ENCODE measurements at regions not wholly inside any gene's neighbourhood (a gene's known extent, or its start where the extent isn't known, plus 50 kb on each side); places are given as distances from the start of the nearest gene placed in this dataset.

DNA sequence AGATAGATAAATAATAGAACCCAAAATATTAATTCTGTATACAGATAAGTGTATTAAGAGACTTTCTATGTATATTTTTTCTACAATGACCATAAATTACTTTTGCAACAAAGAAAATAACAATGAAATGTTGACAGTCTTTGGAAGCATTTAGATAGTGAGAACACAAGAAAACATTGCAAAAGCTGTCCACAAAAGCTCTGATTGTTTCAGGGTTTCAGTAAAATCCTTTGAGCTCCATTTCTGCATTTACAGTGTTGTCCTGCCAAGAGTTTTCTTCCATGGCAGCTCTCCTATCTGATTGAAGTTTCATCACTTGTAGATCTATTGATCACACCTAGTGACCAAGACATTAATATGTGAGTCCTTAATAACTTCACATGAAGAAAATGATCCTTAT is 321.8 kb downstream of the GPR37 start:
- Histone ChIP-seq H3K36me3 (ENCODE audit: insufficient read depth, low read length) (no peaks in the 10 kb centered on the region), H4K20me1 (ENCODE audit: insufficient read depth, low read length) (no peaks in the 10 kb centered on the region), H3K4me1 (ENCODE audit: insufficient read depth, low read length, severe bottlenecking) (no peaks in the 10 kb centered on the region), H3K4me3 (ENCODE audit: low read depth, low read length, poor library complexity, severe bottlenecking) (no peak overlapping the region), H2AFZ (ENCODE audit: low read length) (no peak overlapping the region), H3K9ac (ENCODE audit: low read length) (no peak overlapping the region), H3K27me3 (ENCODE audit: insufficient read depth, low read length) (no peaks in the 10 kb centered on the region), H3K4me2 (ENCODE audit: low read length) (no peak overlapping the region), H3K9me2 (ENCODE audit: low read depth, low read length) (no peaks in the 10 kb centered on the region), H3K79me2 (ENCODE audit: insufficient read depth, low read length) (no peaks in the 10 kb centered on the region), H3K27ac (ENCODE audit: low read depth, low read length, poor library complexity, severe bottlenecking) (no peak overlapping the region), H3F3A (ENCODE audit: insufficient read depth, low read length) (no peaks in the 10 kb centered on the region), H3K9me3 (ENCODE audit: low read length) (no peaks in the 10 kb centered on the region)
- no peak for TF ChIP-seq EZH2 (IDR thresholded peaks at IDR 0.05; ENCODE audit: borderline replicate concordance, low read length)
- TF ChIP-seq CTCF (IDR thresholded peaks at IDR 0.05; ENCODE audit: low read length): no peak

- H3K79me2 ChIP-seq (ENCODE audit: insufficient read depth, low read length): no peaks in the 10 kb centered on the region
- no peak overlapping the region for H3K4me2 ChIP-seq (ENCODE audit: low read length)
- no peaks in the 10 kb centered on the region for H3K36me3 ChIP-seq (ENCODE audit: insufficient read depth, low read length)
- no peaks in the 10 kb centered on the region for H4K20me1 ChIP-seq (ENCODE audit: insufficient read depth, low read length)
- H3K9me2 ChIP-seq (ENCODE audit: low read depth, low read length): no peaks in the 10 kb centered on the region
- no peaks in the 10 kb centered on the region for H3K9me3 ChIP-seq (ENCODE audit: low read length)
- no peaks in the 10 kb centered on the region for H3K27me3 ChIP-seq (ENCODE audit: insufficient read depth, low read length)
- TF ChIP-seq EZH2 (IDR thresholded peaks at IDR 0.05; ENCODE audit: borderline replicate concordance, low read length): no peak
- no peak for TF ChIP-seq CTCF (IDR thresholded peaks at IDR 0.05; ENCODE audit: low read length)
- no peaks in the 10 kb centered on the region for H3F3A ChIP-seq (ENCODE audit: insufficient read depth, low read length)
- no peak overlapping the region for H3K9ac ChIP-seq (ENCODE audit: low read length)
- no peak overlapping the region for H3K4me3 ChIP-seq (ENCODE audit: low read depth, low read length, poor library complexity, severe bottlenecking)
- no peaks in the 10 kb centered on the region for H3K4me1 ChIP-seq (ENCODE audit: insufficient read depth, low read length, severe bottlenecking)
- no peak overlapping the region for H2AFZ ChIP-seq (ENCODE audit: low read length)
- no peak overlapping the region for H3K27ac ChIP-seq (ENCODE audit: low read depth, low read length, poor library complexity, severe bottlenecking)
These were observed 325.5 kb downstream of the GPR37 start for GRCh38 chr7:124440081-124440480.

GRCh38 chr7:124432009-124432578 is 333.5 kb downstream of the GPR37 start:
- Histone ChIP-seq H3K79me2 (ENCODE audit: insufficient read depth, low read length) (no peaks in the 10 kb centered on the region), H3F3A (ENCODE audit: insufficient read depth, low read length) (no peaks in the 10 kb centered on the region), H3K4me3 (ENCODE audit: low read depth, low read length, poor library complexity, severe bottlenecking) (no peak overlapping the region), H3K9me3 (ENCODE audit: low read length) (no peaks in the 10 kb centered on the region), H3K27ac (ENCODE audit: low read depth, low read length, poor library complexity, severe bottlenecking) (no peak overlapping the region), H3K4me2 (ENCODE audit: low read length) (no peak overlapping the region), H3K36me3 (ENCODE audit: insufficient read depth, low read length) (no peaks in the 10 kb centered on the region), H3K9me2 (ENCODE audit: low read depth, low read length) (no peaks in the 10 kb centered on the region), H3K27me3 (ENCODE audit: insufficient read depth, low read length) (no peaks in the 10 kb centered on the region), H3K4me1 (ENCODE audit: insufficient read depth, low read length, severe bottlenecking) (no peaks in the 10 kb centered on the region), H4K20me1 (ENCODE audit: insufficient read depth, low read length) (no peaks in the 10 kb centered on the region), H2AFZ (ENCODE audit: low read length) (no peak overlapping the region), H3K9ac (ENCODE audit: low read length) (no peak overlapping the region)
- TF ChIP-seq CTCF (IDR thresholded peaks at IDR 0.05; ENCODE audit: low read length) (no peak), EZH2 (IDR thresholded peaks at IDR 0.05; ENCODE audit: borderline replicate concordance, low read length) (no peak)

Data from OCI-LY1 (cell line).